ENCODE measurements at regions not wholly inside any gene's neighbourhood (a gene's known extent, or its start where the extent isn't known, plus 50 kb on each side); places are given as distances from the start of the nearest gene placed in this dataset.

GRCh38 chr11:79648766-79649520, 208.1 kb upstream of the TENM4 start (continued):
- TF ChIP-seq ZNF384 (IDR thresholded peaks at IDR 0.05; ENCODE audit: borderline replicate concordance, low read depth, low read length): no peak
- no peak for TF ChIP-seq CBX3 (IDR thresholded peaks at IDR 0.05; ENCODE audit: borderline replicate concordance, low read depth)
- no peak for TF ChIP-seq MEF2B (IDR thresholded peaks at IDR 0.05; ENCODE audit: partially characterized antibody, poor library complexity, severe bottlenecking)
- TF ChIP-seq CEBPZ (IDR thresholded peaks at IDR 0.05; ENCODE audit: low read depth, low read length): no peak
- no peak for TF ChIP-seq IKZF2 (IDR thresholded peaks at IDR 0.05)
- TF ChIP-seq ZSCAN29 (IDR thresholded peaks at IDR 0.05): no peak
- TF ChIP-seq TARDBP (IDR thresholded peaks at IDR 0.05; ENCODE audit: borderline replicate concordance): no peak
- no peak for TF ChIP-seq NFYA (IDR thresholded peaks at IDR 0.05; ENCODE audit: borderline replicate concordance, low read depth, low read length)
- TF ChIP-seq USF1 (IDR thresholded peaks at IDR 0.05; ENCODE audit: borderline replicate concordance, extremely low read length, insufficient read depth, low read depth, low read length): no peak
- no peak for TF ChIP-seq BCL3 (IDR thresholded peaks at IDR 0.05; ENCODE audit: borderline replicate concordance, insufficient read depth, low read depth, low read length, poor library complexity, severe bottlenecking)
